Caco-2 (cell line): ENCODE measurements at regions not wholly inside any gene's neighbourhood (a gene's known extent, or its start where the extent isn't known, plus 50 kb on each side); places are given as distances from the start of the nearest gene placed in this dataset.
A peak's percentile ranks its signal among the peaks of the same experiment; 100 is the strongest.

ENCODE experiments used
- BruUV-seq: library from RNA; stranded (reverse); fragments of 400-500 nt; replicated peaks from 2 replicates; lab custom pipeline; 2021; lab: Mats Ljungman, UMichigan
- CTCF ChIA-PET: fragments of 300-600 bp; sonication (Branson Sonifier 250); formaldehyde crosslinking; loops from one replicate; lab custom pipeline; 2022; ENCODE audit warnings: antibody characterized with exemption; lab: Charles Lee
- POLR2A ChIA-PET: fragments of 300-600 bp; sonication (Branson Sonifier 250); formaldehyde crosslinking; loops from one replicate; lab custom pipeline; 2022; ENCODE audit warnings: antibody characterized with exemption; lab: Charles Lee
- DNase-seq, 2 experiments: peaks; one replicate each; pipeline versions ENCODE4 v3.0.0 to v3.0.0-alpha.2; 2020 to 2022
- H3K27me3 ChIP-seq: replicated peaks from 2 replicates; pipeline ENCODE4 v1.6.0; 2011; ENCODE audit warnings: low read length; ENCODE audit not compliant: control insufficient read depth, insufficient read depth
- H3K36me3 ChIP-seq: 2 replicates; pipeline ENCODE4 v1.5.1; 2011; ENCODE audit warnings: low read length; ENCODE audit not compliant: control insufficient read depth, insufficient read depth
- H3K4me1 ChIP-seq: fragments of 250-450 bp; sonication (Bioruptor Pico); 2 replicates; pipeline ENCODE4 v1.5.1; 2020; ENCODE audit warnings: mild to moderate bottlenecking
- H3K4me3 ChIP-seq: 2 replicates; pipeline ENCODE4 v1.5.1; 2011; ENCODE audit warnings: low read depth, mild to moderate bottlenecking, control low read depth, low read length
- H3K9me3 ChIP-seq: fragments of 250-450 bp; sonication (Bioruptor Pico); 2 replicates; pipeline ENCODE4 v1.5.1; 2020; ENCODE audit warnings: mild to moderate bottlenecking, moderate library complexity
- H3K27ac Mint-ChIP-seq: one replicate; pipeline ENCODE4 v1.8.0; 2022; ENCODE audit warnings: mixed read lengths; ENCODE audit not compliant: unreplicated experiment
- H3K27me3 Mint-ChIP-seq: one replicate; pipeline ENCODE4 v1.8.0; 2022; ENCODE audit warnings: mixed read lengths; ENCODE audit not compliant: insufficient read depth, unreplicated experiment
- H3K36me3 Mint-ChIP-seq: one replicate; pipeline ENCODE4 v1.8.0; 2022; ENCODE audit warnings: mild to moderate bottlenecking, mixed read lengths; ENCODE audit not compliant: insufficient read depth, unreplicated experiment
- H3K4me1 Mint-ChIP-seq: one replicate; pipeline ENCODE4 v1.8.0; 2022; ENCODE audit warnings: low read depth, mixed read lengths; ENCODE audit not compliant: unreplicated experiment
- H3K4me3 Mint-ChIP-seq: one replicate; pipeline ENCODE4 v1.8.0; 2022; ENCODE audit warnings: mild to moderate bottlenecking, moderate library complexity, mixed read lengths; ENCODE audit not compliant: unreplicated experiment
- H3K9me3 Mint-ChIP-seq: one replicate; pipeline ENCODE4 v1.8.0; 2022; ENCODE audit warnings: mixed read lengths; ENCODE audit not compliant: unreplicated experiment
- CTCF ChIP-seq, 2 experiments: fragments of 200-600 bp in 1 of 2; IDR thresholded peaks; 1 replicate in 1 of 2; 2 replicates in 1 of 2; pipeline versions ENCODE4 v1.5.1 to v1.8.0; 2011 to 2022; ENCODE audit warnings: antibody characterized with exemption in 1 of 2, control low read depth in 1 of 2, inconsistent platforms in 1 of 2, low read depth in 1 of 2, low read length in 1 of 2, mild to moderate bottlenecking in 1 of 2, moderate library complexity in 1 of 2; ENCODE audit not compliant: insufficient read depth in 1 of 2, severe bottlenecking in 1 of 2, unreplicated experiment in 1 of 2
- intact Hi-C: fragments of 100-400 bp; cut with micrococcal nuclease; formaldehyde crosslinking; loops from one replicate; pipeline ENCODE4 v1.10.0; 2022; ENCODE audit not compliant: unreplicated experiment

DNA sequence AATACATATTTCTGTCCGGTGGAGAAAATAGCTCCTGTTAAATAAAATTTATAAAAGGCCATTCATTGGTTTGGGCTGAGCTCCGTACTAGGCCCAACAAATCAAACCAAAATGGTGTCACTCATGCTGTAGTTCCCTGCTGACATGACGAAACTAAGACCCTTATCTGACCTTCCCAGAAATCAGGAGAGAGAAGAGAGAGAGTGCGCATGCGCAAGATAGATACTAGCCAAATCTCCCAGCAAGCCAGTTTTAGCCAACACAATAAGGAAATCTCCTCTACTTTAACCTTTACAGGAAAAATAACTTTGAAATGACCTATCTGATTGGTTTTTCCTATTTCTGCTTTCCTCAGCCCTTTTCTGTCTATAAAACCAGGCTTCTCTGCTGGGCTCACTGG is 152.7 kb upstream of the RMST start:
- ChIA-PET POLR2A (no interaction called here), CTCF (no interaction called here)
- no peak overlapping the region for H3K4me3 Mint-ChIP-seq
- no peaks in the 10 kb centered on the region for H3K27me3 Mint-ChIP-seq
- BruUV-seq: no TSS peak
- H3K9me3 Mint-ChIP-seq: peaks cover 3% of the 10 kb centered on the region
- Histone ChIP-seq H3K4me1 (peaks cover 6% of the 10 kb centered on the region), H3K36me3 (no peaks in the 10 kb centered on the region), H3K4me3 (no peak overlapping the region), H3K27me3 (no peaks in the 10 kb centered on the region), H3K9me3 (no peaks in the 10 kb centered on the region)
- no peak for TF ChIP-seq CTCF (IDR thresholded peaks at IDR 0.05; ENCODE audit: insufficient read depth in 1 of 2, low read depth in 1 of 2, low read length in 1 of 2, severe bottlenecking in 1 of 2, unreplicated experiment in 1 of 2)
- intact Hi-C loops: loop anchor here (5.0 kb wide), 1 partner anchor 92 kb away; no protein-coding TSS in a partner anchor
- no peaks in the 10 kb centered on the region for H3K36me3 Mint-ChIP-seq
- H3K4me1 Mint-ChIP-seq: peaks cover 7% of the 10 kb centered on the region
- no peak overlapping the region for H3K27ac Mint-ChIP-seq
- DNase-seq: no peak

DNA sequence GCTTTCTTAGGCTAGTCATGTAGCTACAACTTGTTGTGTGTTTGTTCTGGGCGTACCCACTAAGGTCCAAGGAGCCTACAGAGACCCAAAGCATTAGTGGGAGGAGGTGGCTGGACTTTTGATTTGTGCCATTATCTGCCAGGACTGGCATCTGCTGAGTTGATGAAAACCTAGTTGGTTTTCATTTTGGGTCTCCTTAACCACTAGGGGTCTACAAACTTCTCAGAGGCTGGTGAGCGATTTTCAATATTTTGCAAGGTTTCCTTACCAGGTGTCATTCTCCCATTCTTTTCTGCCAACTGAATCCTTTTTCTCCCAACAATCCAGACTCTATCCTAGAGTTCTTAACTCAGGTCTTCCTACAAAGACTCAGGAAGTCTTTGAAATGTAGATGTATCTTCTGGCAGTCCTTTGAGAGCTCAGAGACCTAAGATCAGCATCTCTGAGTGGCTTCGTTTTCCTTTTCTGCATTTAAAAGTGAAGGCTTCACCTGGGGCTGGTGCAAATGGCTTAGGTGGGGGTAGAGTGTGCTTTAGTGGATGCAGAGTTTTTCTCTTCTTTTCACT is 150.0 kb upstream of the RMST start:
- intact Hi-C loops: loop anchor here (5.0 kb wide), 1 partner anchor 90 kb away; no protein-coding TSS in a partner anchor
- no peak overlapping the region for H3K4me3 Mint-ChIP-seq
- BruUV-seq: no TSS peak

DNA sequence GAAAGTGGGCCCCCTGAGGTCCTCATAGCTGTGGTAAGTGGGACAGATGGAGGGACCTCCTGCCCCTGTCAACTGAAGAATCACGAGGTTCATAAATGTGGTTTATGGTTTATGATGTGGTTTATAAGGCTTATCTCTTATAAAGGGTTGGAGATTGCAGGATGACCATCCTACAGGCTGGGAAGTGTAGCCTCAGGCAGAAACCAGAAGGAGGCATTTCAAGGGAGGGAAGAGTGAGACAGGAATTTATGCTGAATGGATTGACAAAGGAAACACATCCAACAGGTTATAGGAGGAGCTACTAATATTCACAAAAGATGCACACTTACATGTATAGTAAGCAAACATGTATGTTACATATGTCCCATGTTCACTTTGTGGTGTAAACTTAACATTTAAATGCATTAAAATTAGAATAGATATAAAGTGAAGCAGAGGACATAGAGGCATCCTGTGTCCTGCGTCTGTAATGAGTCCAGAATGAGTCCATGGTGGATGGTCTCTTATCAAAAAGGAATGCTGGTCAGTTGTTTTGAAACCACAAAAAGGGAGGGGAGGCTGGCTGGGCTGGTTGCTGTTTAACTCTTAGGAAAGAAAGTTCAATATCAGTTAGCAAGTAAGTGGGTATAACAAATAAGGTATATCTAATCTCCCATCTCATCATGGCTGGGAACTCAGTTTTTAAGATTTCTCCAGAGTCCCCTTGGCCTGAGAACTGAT is 149.0 kb upstream of the RMST start:
- Histone ChIP-seq H3K4me3 (no peak overlapping the region), H3K36me3 (no peaks in the 10 kb centered on the region), H3K27me3 (no peaks in the 10 kb centered on the region), H3K4me1 (peaks cover 6% of the 10 kb centered on the region), H3K9me3 (no peaks in the 10 kb centered on the region)
- no peaks in the 10 kb centered on the region for H3K27me3 Mint-ChIP-seq
- intact Hi-C loops: loop anchor here (5.0 kb wide), 1 partner anchor 89 kb away; no protein-coding TSS in a partner anchor
- no peak overlapping the region for H3K27ac Mint-ChIP-seq
- BruUV-seq: no TSS peak
- no peaks in the 10 kb centered on the region for H3K36me3 Mint-ChIP-seq
- ChIA-PET CTCF (no interaction called here), POLR2A (no interaction called here)
- DNase-seq: peak; percentile 27 to 44
- peaks cover 20% of the 10 kb centered on the region for H3K9me3 Mint-ChIP-seq
- H3K4me3 Mint-ChIP-seq: no peak overlapping the region
- H3K4me1 Mint-ChIP-seq: peaks cover 7% of the 10 kb centered on the region
- no peak for TF ChIP-seq CTCF (IDR thresholded peaks at IDR 0.05; ENCODE audit: insufficient read depth in 1 of 2, low read depth in 1 of 2, low read length in 1 of 2, severe bottlenecking in 1 of 2, unreplicated experiment in 1 of 2)

More for the DNA sequence above, 150.0 kb upstream of the RMST start:
- ChIA-PET CTCF (no interaction called here), POLR2A (no interaction called here)
- H3K27ac Mint-ChIP-seq: no peak overlapping the region
- Histone ChIP-seq H3K9me3 (no peaks in the 10 kb centered on the region), H3K36me3 (no peaks in the 10 kb centered on the region), H3K4me3 (no peak overlapping the region), H3K4me1 (peaks cover 6% of the 10 kb centered on the region), H3K27me3 (no peaks in the 10 kb centered on the region)
- no peaks in the 10 kb centered on the region for H3K27me3 Mint-ChIP-seq
- peaks cover 7% of the 10 kb centered on the region for H3K4me1 Mint-ChIP-seq
- H3K36me3 Mint-ChIP-seq: no peaks in the 10 kb centered on the region
- H3K9me3 Mint-ChIP-seq: peaks cover 20% of the 10 kb centered on the region
- peak in 1 of 2 experiments; percentile 30 for TF ChIP-seq CTCF (IDR thresholded peaks at IDR 0.05; ENCODE audit: insufficient read depth in 1 of 2, low read depth in 1 of 2, low read length in 1 of 2, severe bottlenecking in 1 of 2, unreplicated experiment in 1 of 2)
- DNase-seq: no peak
